ENCODE measurements at regions not wholly inside any gene's neighbourhood (a gene's known extent, or its start where the extent isn't known, plus 50 kb on each side); places are given as distances from the start of the nearest gene placed in this dataset.

DNA sequence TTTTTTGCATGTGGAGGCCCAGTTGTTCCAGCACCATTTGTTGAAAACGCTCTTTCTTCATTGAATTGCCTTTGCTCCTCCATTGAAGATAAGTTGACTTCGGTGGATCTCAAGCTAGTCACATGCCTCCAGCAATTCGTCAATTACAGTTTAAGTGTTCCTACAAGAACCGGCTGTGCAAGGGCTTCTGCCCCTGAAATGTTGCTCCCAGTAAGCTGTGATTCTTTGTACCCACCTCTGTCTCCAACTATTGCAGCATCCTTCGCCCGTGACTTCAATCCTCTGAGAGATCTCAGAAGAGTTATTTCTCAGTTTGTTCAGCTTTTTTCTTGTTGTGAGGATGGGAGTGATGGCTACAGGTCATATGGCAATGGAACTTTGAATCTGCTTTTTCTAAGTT, 194.2 kb upstream of the B3GAT1 start:
- TF ChIP-seq, protein P1, sequence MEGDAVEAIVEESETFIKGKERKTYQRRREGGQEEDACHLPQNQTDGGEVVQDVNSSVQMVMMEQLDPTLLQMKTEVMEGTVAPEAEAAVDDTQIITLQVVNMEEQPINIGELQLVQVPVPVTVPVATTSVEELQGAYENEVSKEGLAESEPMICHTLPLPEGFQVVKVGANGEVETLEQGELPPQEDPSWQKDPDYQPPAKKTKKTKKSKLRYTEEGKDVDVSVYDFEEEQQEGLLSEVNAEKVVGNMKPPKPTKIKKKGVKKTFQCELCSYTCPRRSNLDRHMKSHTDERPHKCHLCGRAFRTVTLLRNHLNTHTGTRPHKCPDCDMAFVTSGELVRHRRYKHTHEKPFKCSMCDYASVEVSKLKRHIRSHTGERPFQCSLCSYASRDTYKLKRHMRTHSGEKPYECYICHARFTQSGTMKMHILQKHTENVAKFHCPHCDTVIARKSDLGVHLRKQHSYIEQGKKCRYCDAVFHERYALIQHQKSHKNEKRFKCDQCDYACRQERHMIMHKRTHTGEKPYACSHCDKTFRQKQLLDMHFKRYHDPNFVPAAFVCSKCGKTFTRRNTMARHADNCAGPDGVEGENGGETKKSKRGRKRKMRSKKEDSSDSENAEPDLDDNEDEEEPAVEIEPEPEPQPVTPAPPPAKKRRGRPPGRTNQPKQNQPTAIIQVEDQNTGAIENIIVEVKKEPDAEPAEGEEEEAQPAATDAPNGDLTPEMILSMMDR (IDR thresholded peaks at IDR 0.05; ENCODE audit: control extremely low read depth in 1 of 3, insufficient read depth in 1 of 3, low read depth in 1 of 3, low read length in 3 of 3) = no peak
- TF ChIP-seq RFX5 (IDR thresholded peaks at IDR 0.05; ENCODE audit: borderline replicate concordance, low read depth, low read length) = no peak
- no peak for TF ChIP-seq POLR2AphosphoS5 (IDR thresholded peaks at IDR 0.05; ENCODE audit: low read depth, low read length)
